ENCODE measurements at regions not wholly inside any gene's neighbourhood (a gene's known extent, or its start where the extent isn't known, plus 50 kb on each side); places are given as distances from the start of the nearest gene placed in this dataset.

GRCh38 chr5:123856766-123857165, 344.8 kb downstream of the CSNK1G3 start:
- Mint-ChIP-seq H3K9me3 (ENCODE audit: insufficient read depth) (no peaks in the 10 kb centered on the region), H3K4me1 (ENCODE audit: low read depth) (no peaks in the 10 kb centered on the region), H3K27me3 (ENCODE audit: low read depth) (no peaks in the 10 kb centered on the region), H3K27ac (no peak overlapping the region), H3K4me3 (no peak overlapping the region), H3K36me3 (ENCODE audit: low read depth) (no peaks in the 10 kb centered on the region)
- no peak for ATAC-seq
- no peak for DNase-seq
- POLR2A ChIA-PET, result no interaction called here
- CTCF ChIA-PET, result no interaction called here

- no peak for DNase-seq
- POLR2A ChIA-PET, result no interaction called here
Observed at GRCh38 chr5:123855609-123856008, 343.6 kb downstream of the CSNK1G3 start.

GRCh38 chr5:123845356-123846100, 333.6 kb downstream of the CSNK1G3 start:
- no peak overlapping the region for H3K4me3 Mint-ChIP-seq
- no peaks in the 10 kb centered on the region for H3K36me3 Mint-ChIP-seq (ENCODE audit: low read depth)
- no peak for ATAC-seq
- no peaks in the 10 kb centered on the region for H3K4me1 Mint-ChIP-seq (ENCODE audit: low read depth)
- H3K27ac Mint-ChIP-seq, result no peak overlapping the region
- H3K27me3 Mint-ChIP-seq (ENCODE audit: low read depth), result no peaks in the 10 kb centered on the region
- CTCF ChIA-PET, result no interaction called here
- DNase-seq, result no peak
- POLR2A ChIA-PET, result no interaction called here
- H3K9me3 Mint-ChIP-seq (ENCODE audit: insufficient read depth), result no peaks in the 10 kb centered on the region

More at GRCh38 chr5:123855609-123856008, 343.6 kb downstream of the CSNK1G3 start:
- no peak for ATAC-seq
- Mint-ChIP-seq H3K27me3 (ENCODE audit: low read depth) (no peaks in the 10 kb centered on the region), H3K36me3 (ENCODE audit: low read depth) (no peaks in the 10 kb centered on the region), H3K4me3 (no peak overlapping the region), H3K4me1 (ENCODE audit: low read depth) (no peaks in the 10 kb centered on the region), H3K9me3 (ENCODE audit: insufficient read depth) (no peaks in the 10 kb centered on the region), H3K27ac (no peak overlapping the region)
- CTCF ChIA-PET, result no interaction called here

- DNase-seq (no peak), ATAC-seq (no peak)
- no peaks in the 10 kb centered on the region for H3K4me1 Mint-ChIP-seq (ENCODE audit: low read depth)
- no peak overlapping the region for H3K27ac Mint-ChIP-seq
- no peaks in the 10 kb centered on the region for H3K9me3 Mint-ChIP-seq (ENCODE audit: insufficient read depth)
- H3K27me3 Mint-ChIP-seq (ENCODE audit: low read depth), result no peaks in the 10 kb centered on the region
- ChIA-PET POLR2A (no interaction called here), CTCF (no interaction called here)
- no peak overlapping the region for H3K4me3 Mint-ChIP-seq
- no peaks in the 10 kb centered on the region for H3K36me3 Mint-ChIP-seq (ENCODE audit: low read depth)
Observed at GRCh38 chr5:123844873-123845272, 332.9 kb downstream of the CSNK1G3 start.

- POLR2A ChIA-PET, result no interaction called here
- no peak for DNase-seq
- ATAC-seq, result no peak
Observed at GRCh38 chr5:123835421-123835820, 323.4 kb downstream of the CSNK1G3 start.

GRCh38 chr5:123830575-123830974, 318.6 kb downstream of the CSNK1G3 start:
- no peak for ATAC-seq
- CTCF ChIA-PET, result no interaction called here
- Mint-ChIP-seq H3K4me3 (no peak overlapping the region), H3K9me3 (ENCODE audit: insufficient read depth) (no peaks in the 10 kb centered on the region), H3K36me3 (ENCODE audit: low read depth) (no peaks in the 10 kb centered on the region), H3K27ac (no peak overlapping the region), H3K27me3 (ENCODE audit: low read depth) (no peaks in the 10 kb centered on the region), H3K4me1 (ENCODE audit: low read depth) (no peaks in the 10 kb centered on the region)
- POLR2A ChIA-PET, result no interaction called here
- no peak for DNase-seq

More at GRCh38 chr5:123835421-123835820, 323.4 kb downstream of the CSNK1G3 start:
- no peaks in the 10 kb centered on the region for H3K36me3 Mint-ChIP-seq (ENCODE audit: low read depth)
- H3K4me1 Mint-ChIP-seq (ENCODE audit: low read depth), result no peaks in the 10 kb centered on the region
- no peaks in the 10 kb centered on the region for H3K27me3 Mint-ChIP-seq (ENCODE audit: low read depth)
- CTCF ChIA-PET, result no interaction called here
- no peak overlapping the region for H3K4me3 Mint-ChIP-seq
- H3K9me3 Mint-ChIP-seq (ENCODE audit: insufficient read depth), result no peaks in the 10 kb centered on the region
- H3K27ac Mint-ChIP-seq, result no peak overlapping the region

- no peak overlapping the region for H3K4me3 Mint-ChIP-seq
- POLR2A ChIA-PET, result no interaction called here
- H3K9me3 Mint-ChIP-seq (ENCODE audit: insufficient read depth), result no peaks in the 10 kb centered on the region
- CTCF ChIA-PET, result no interaction called here
- H3K36me3 Mint-ChIP-seq (ENCODE audit: low read depth), result no peaks in the 10 kb centered on the region
- DNase-seq (no peak), ATAC-seq (no peak)
- H3K27ac Mint-ChIP-seq, result no peak overlapping the region
- no peaks in the 10 kb centered on the region for H3K4me1 Mint-ChIP-seq (ENCODE audit: low read depth)
- H3K27me3 Mint-ChIP-seq (ENCODE audit: low read depth), result no peaks in the 10 kb centered on the region
Observed at GRCh38 chr5:123827811-123828210, 315.8 kb downstream of the CSNK1G3 start.

GRCh38 chr5:123819833-123820232, 307.9 kb downstream of the CSNK1G3 start:
- no peaks in the 10 kb centered on the region for H3K36me3 Mint-ChIP-seq (ENCODE audit: low read depth)
- CTCF ChIA-PET, result no interaction called here
- H3K4me3 Mint-ChIP-seq, result no peak overlapping the region
- no peaks in the 10 kb centered on the region for H3K4me1 Mint-ChIP-seq (ENCODE audit: low read depth)
- DNase-seq, result no peak
- no peaks in the 10 kb centered on the region for H3K27me3 Mint-ChIP-seq (ENCODE audit: low read depth)
- H3K9me3 Mint-ChIP-seq (ENCODE audit: insufficient read depth), result no peaks in the 10 kb centered on the region
- no peak for ATAC-seq
- POLR2A ChIA-PET, result no interaction called here
- no peak overlapping the region for H3K27ac Mint-ChIP-seq

- CTCF ChIA-PET, result no interaction called here
- H3K9me3 Mint-ChIP-seq (ENCODE audit: insufficient read depth), result no peaks in the 10 kb centered on the region
- no peak for DNase-seq
- H3K27ac Mint-ChIP-seq, result no peak overlapping the region
- no peaks in the 10 kb centered on the region for H3K4me1 Mint-ChIP-seq (ENCODE audit: low read depth)
- no peak for ATAC-seq
- POLR2A ChIA-PET, result no interaction called here
- H3K36me3 Mint-ChIP-seq (ENCODE audit: low read depth), result no peaks in the 10 kb centered on the region
- H3K27me3 Mint-ChIP-seq (ENCODE audit: low read depth), result no peaks in the 10 kb centered on the region
- no peak overlapping the region for H3K4me3 Mint-ChIP-seq
Observed at GRCh38 chr5:123819386-123819785, 307.4 kb downstream of the CSNK1G3 start.

GRCh38 chr5:123817267-123817666, 305.3 kb downstream of the CSNK1G3 start:
- POLR2A ChIA-PET, result no interaction called here
- no peak for DNase-seq
- Mint-ChIP-seq H3K36me3 (ENCODE audit: low read depth) (no peaks in the 10 kb centered on the region), H3K4me1 (ENCODE audit: low read depth) (no peaks in the 10 kb centered on the region), H3K9me3 (ENCODE audit: insufficient read depth) (no peaks in the 10 kb centered on the region), H3K4me3 (no peak overlapping the region), H3K27ac (no peak overlapping the region), H3K27me3 (ENCODE audit: low read depth) (no peaks in the 10 kb centered on the region)
- ATAC-seq, result no peak
- CTCF ChIA-PET, result no interaction called here

GRCh38 chr5:123814801-123815470, 303.0 kb downstream of the CSNK1G3 start:
- no peaks in the 10 kb centered on the region for H3K36me3 Mint-ChIP-seq (ENCODE audit: low read depth)
- ChIA-PET POLR2A (no interaction called here), CTCF (no interaction called here)
- H3K4me3 Mint-ChIP-seq, result no peak overlapping the region
- ATAC-seq, result no peak
- H3K4me1 Mint-ChIP-seq (ENCODE audit: low read depth), result no peaks in the 10 kb centered on the region
- H3K9me3 Mint-ChIP-seq (ENCODE audit: insufficient read depth), result no peaks in the 10 kb centered on the region
- DNase-seq, result no peak
- H3K27ac Mint-ChIP-seq, result no peak overlapping the region
- H3K27me3 Mint-ChIP-seq (ENCODE audit: low read depth), result no peaks in the 10 kb centered on the region

- Mint-ChIP-seq H3K4me3 (no peak overlapping the region), H3K4me1 (ENCODE audit: low read depth) (no peaks in the 10 kb centered on the region), H3K27me3 (ENCODE audit: low read depth) (no peaks in the 10 kb centered on the region), H3K27ac (no peak overlapping the region), H3K36me3 (ENCODE audit: low read depth) (no peaks in the 10 kb centered on the region), H3K9me3 (ENCODE audit: insufficient read depth) (no peaks in the 10 kb centered on the region)
- ChIA-PET POLR2A (no interaction called here), CTCF (no interaction called here)
- no peak for ATAC-seq
- no peak for DNase-seq
Observed at GRCh38 chr5:123813937-123814624, 302.1 kb downstream of the CSNK1G3 start.

Data from activated CD8-positive, alpha-beta T cell treated with anti-CD3 and anti-CD28 coated beads, Interleukin-2, amount 10 ng/mL, durations not matched to agents 7 days and 5 days (primary cell).